ENCODE measurements at regions not wholly inside any gene's neighbourhood (a gene's known extent, or its start where the extent isn't known, plus 50 kb on each side); places are given as distances from the start of the nearest gene placed in this dataset.

GRCh38 chr11:70628176-70628854, 230.0 kb downstream of the CTTN start:
- TF ChIP-seq CTCF (IDR thresholded peaks at IDR 0.05; ENCODE audit: unreplicated experiment), result no peak
- Mint-ChIP-seq H3K9me3 (ENCODE audit: low read depth) (no peaks in the 10 kb centered on the region), H3K4me1 (ENCODE audit: low read depth) (peaks cover 3% of the 10 kb centered on the region), H3K27me3 (no peaks in the 10 kb centered on the region), H3K27ac (no peak overlapping the region), H3K4me3 (ENCODE audit: low read depth) (no peak overlapping the region), H3K36me3 (ENCODE audit: insufficient read depth) (no peaks in the 10 kb centered on the region)
- no peak for DNase-seq (ENCODE audit: low spot score, unreplicated experiment)

GRCh38 chr11:70628855-70629844, 230.8 kb downstream of the CTTN start:
- Mint-ChIP-seq H3K27ac (no peak overlapping the region), H3K36me3 (ENCODE audit: insufficient read depth) (no peaks in the 10 kb centered on the region), H3K27me3 (no peaks in the 10 kb centered on the region), H3K4me3 (ENCODE audit: low read depth) (no peak overlapping the region), H3K9me3 (ENCODE audit: low read depth) (no peaks in the 10 kb centered on the region), H3K4me1 (ENCODE audit: low read depth) (peaks cover 3% of the 10 kb centered on the region)
- no peak for DNase-seq (ENCODE audit: low spot score, unreplicated experiment)
- no peak for TF ChIP-seq CTCF (IDR thresholded peaks at IDR 0.05; ENCODE audit: unreplicated experiment)

DNA sequence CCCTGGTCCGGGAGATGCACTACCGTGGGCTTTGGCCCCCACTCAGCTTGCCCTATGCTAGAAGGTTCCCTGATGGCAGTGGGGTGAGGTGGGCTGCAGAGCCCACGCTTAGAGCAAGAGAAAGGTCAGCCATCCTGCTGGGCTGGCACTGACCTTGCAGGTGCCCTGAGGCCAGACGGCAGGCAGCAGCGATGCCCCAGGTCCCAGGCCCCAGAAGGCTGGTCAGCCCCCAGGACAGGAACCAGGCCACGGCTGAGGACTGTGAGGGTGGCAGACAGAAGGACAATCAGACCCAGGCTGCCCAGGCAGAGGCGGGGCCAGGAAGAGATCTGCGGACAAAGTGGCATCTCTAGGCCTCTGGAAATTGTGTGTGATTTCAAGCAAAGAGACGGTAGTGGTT, 231.7 kb downstream of the CTTN start:
- Mint-ChIP-seq H3K27me3 (no peaks in the 10 kb centered on the region), H3K27ac (no peak overlapping the region), H3K36me3 (ENCODE audit: insufficient read depth) (no peaks in the 10 kb centered on the region), H3K4me1 (ENCODE audit: low read depth) (peaks cover 3% of the 10 kb centered on the region), H3K4me3 (ENCODE audit: low read depth) (no peak overlapping the region), H3K9me3 (ENCODE audit: low read depth) (no peaks in the 10 kb centered on the region)
- DNase-seq (ENCODE audit: low spot score, unreplicated experiment), result no peak
- TF ChIP-seq CTCF (IDR thresholded peaks at IDR 0.05; ENCODE audit: unreplicated experiment), result no peak

- DNase-seq (ENCODE audit: low spot score, unreplicated experiment), result no peak
- no peak for TF ChIP-seq CTCF (IDR thresholded peaks at IDR 0.05; ENCODE audit: unreplicated experiment)
- H3K4me3 Mint-ChIP-seq (ENCODE audit: low read depth), result no peak overlapping the region
- H3K27me3 Mint-ChIP-seq, result no peaks in the 10 kb centered on the region
- H3K27ac Mint-ChIP-seq, result peak overlapping the region; percentile 64
- H3K4me1 Mint-ChIP-seq (ENCODE audit: low read depth), result peaks cover 3% of the 10 kb centered on the region
- no peaks in the 10 kb centered on the region for H3K9me3 Mint-ChIP-seq (ENCODE audit: low read depth)
- H3K36me3 Mint-ChIP-seq (ENCODE audit: insufficient read depth), result no peaks in the 10 kb centered on the region
Measured at GRCh38 chr11:70630816-70631623, 232.7 kb downstream of the CTTN start.

- H3K27ac Mint-ChIP-seq, result no peak overlapping the region
Measured at GRCh38 chr11:70631624-70632047, 233.3 kb downstream of the CTTN start.

More at GRCh38 chr11:70631624-70632047, 233.3 kb downstream of the CTTN start:
- H3K4me1 Mint-ChIP-seq (ENCODE audit: low read depth), result peaks cover 3% of the 10 kb centered on the region
- H3K27me3 Mint-ChIP-seq, result no peaks in the 10 kb centered on the region
- H3K9me3 Mint-ChIP-seq (ENCODE audit: low read depth), result no peaks in the 10 kb centered on the region
- no peak overlapping the region for H3K4me3 Mint-ChIP-seq (ENCODE audit: low read depth)
- DNase-seq (ENCODE audit: low spot score, unreplicated experiment), result no peak
- H3K36me3 Mint-ChIP-seq (ENCODE audit: insufficient read depth), result no peaks in the 10 kb centered on the region
- no peak for TF ChIP-seq CTCF (IDR thresholded peaks at IDR 0.05; ENCODE audit: unreplicated experiment)
